Astrocyte of the spinal cord (primary cell): ENCODE measurements at regions not wholly inside any gene's neighbourhood (a gene's known extent, or its start where the extent isn't known, plus 50 kb on each side); places are given as distances from the start of the nearest gene placed in this dataset.

Experiments
- DNase-seq: peaks from one replicate; pipeline ENCODE4 v3.0.0; 2011; ENCODE audit warnings: low read depth, low spot score
- H3K4me3 ChIP-seq: 2 replicates; pipeline ENCODE4 v1.5.1; 2011; ENCODE audit warnings: low read depth, mild to moderate bottlenecking, low read length, moderate library complexity
- in situ Hi-C: cut with HindIII; loops from 2 replicates; pipeline ENCODE4 v1.10.0; 2017; ENCODE audit warnings: low sequenced_read_pairs
- TF ChIP-seq, protein P1 (sequence below): IDR thresholded peaks from 2 replicates; pipeline ENCODE4 v1.5.1; 2012; ENCODE audit warnings: low read depth, mild to moderate bottlenecking, low read length, inconsistent platforms

GRCh38 chr1:228882771-228883450 lies 147.6 kb downstream of the RHOU start:
- in situ Hi-C loops: no loop called here
- TF ChIP-seq, protein P1, sequence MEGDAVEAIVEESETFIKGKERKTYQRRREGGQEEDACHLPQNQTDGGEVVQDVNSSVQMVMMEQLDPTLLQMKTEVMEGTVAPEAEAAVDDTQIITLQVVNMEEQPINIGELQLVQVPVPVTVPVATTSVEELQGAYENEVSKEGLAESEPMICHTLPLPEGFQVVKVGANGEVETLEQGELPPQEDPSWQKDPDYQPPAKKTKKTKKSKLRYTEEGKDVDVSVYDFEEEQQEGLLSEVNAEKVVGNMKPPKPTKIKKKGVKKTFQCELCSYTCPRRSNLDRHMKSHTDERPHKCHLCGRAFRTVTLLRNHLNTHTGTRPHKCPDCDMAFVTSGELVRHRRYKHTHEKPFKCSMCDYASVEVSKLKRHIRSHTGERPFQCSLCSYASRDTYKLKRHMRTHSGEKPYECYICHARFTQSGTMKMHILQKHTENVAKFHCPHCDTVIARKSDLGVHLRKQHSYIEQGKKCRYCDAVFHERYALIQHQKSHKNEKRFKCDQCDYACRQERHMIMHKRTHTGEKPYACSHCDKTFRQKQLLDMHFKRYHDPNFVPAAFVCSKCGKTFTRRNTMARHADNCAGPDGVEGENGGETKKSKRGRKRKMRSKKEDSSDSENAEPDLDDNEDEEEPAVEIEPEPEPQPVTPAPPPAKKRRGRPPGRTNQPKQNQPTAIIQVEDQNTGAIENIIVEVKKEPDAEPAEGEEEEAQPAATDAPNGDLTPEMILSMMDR: no peak
- no peak overlapping the region for H3K4me3 ChIP-seq
- no peak for DNase-seq

GRCh38 chr1:228883535-228883934 lies 148.3 kb downstream of the RHOU start:
- no peak overlapping the region for H3K4me3 ChIP-seq
- TF ChIP-seq, protein P1: no peak
- DNase-seq: no peak
- in situ Hi-C loops: no loop called here

DNA sequence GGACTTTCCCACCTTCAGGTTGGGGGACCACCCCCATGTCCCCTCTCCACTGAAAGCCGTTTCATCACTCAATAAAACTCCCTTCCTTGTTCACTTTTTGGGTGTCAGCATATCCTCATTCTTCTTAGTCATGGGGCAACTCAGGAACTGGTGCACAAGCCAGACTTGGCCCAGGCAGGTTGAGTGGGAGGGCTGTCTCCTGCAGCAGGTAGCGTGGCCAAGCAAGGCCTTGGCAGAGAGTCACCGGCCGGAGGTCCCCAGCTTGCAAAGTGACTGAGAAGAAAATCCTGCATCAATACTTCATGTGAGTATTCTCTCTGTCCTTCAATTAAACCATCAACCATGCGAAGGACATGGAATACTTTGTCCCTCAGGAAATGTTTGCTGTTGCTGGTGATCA lies 148.9 kb downstream of the RHOU start:
- TF ChIP-seq, protein P1: no peak
- in situ Hi-C loops: no loop called here
- DNase-seq: no peak
- no peak overlapping the region for H3K4me3 ChIP-seq

DNA sequence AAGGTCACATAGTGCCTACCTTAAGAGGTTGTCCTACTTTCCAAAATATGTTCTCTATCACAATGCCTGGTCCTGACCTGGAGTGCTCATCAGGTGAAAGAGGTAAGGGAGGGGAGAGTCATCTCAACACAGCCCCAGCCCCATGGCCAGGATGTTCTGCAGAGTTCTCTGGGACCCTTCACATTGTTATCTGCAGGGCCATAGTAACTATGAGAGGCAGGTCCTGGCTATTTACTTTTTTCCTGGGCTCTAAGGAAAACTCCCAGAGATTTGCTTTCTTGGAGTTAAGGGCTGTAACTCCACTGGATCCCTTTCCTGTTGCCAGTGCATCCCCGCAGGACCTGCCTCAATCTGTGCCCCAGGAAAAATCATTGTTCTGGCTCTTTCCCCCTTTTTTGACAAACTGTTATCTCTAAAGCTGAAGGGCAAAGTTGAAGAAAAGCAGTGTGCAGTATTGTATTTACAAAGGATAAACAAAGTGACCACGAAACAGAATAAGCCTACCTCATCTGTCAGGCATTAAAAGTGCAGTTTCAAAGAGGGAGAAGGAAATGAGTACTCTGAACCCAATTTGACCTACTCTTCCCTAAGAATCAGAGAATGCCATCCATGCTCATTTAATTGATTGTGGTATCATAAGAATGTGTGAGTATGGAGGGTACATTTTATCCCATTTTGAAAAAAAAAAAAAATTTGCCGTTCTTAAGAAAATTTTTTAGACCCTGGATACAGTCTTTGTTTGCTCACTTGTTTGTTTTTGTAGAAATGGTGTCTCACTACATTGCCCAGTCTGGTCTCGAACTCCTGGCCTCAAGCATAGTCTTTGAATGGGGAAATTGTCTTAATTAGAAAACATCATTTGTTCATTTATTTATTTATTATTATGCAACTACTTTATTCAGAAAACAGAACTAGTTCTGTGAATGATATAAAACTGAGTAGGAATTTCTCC lies 149.6 kb downstream of the RHOU start:
- TF ChIP-seq, protein P1: no peak
- no peak for DNase-seq
- H3K4me3 ChIP-seq: no peak overlapping the region
- in situ Hi-C loops: no loop called here

DNA sequence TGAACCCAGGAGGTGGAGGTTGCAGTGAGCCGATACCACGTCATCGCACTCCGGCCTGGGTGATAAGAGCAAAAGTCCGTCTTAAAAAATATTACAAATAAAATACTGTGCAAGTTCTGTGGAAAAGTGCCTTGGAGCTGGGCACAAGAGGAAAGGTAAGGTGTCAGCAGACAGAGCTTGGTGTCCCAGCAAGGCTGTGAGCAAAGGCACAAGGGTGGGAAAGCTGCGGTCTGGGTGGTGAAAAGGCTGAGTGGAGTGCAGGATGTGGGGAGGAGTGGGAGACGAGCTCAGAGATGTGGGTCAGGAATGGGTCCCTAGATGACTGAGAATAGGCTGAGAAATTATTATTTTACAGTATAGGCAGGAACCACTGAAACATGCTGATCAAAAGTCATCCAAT lies 150.6 kb downstream of the RHOU start:
- DNase-seq: no peak
- TF ChIP-seq, protein P1: no peak
- in situ Hi-C loops: no loop called here
- H3K4me3 ChIP-seq: no peak overlapping the region

DNA sequence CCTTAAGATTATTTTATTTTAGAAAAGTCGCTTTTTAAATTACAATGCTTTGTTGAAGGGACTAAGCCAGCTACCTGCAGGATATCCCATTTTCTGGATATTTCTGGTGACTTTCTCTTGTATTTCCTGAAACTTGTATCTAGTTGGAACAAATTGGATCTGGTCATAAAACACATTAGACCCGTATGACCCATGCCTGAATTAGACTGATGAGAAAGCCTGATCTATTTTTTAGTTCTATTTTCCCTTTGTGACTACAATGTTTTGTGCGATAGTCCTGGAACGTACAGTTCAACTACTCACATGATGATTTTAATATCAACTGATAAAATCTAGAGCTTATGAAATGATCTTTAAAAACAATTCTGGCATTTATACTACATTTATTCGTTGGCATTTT lies 151.8 kb downstream of the RHOU start:
- TF ChIP-seq, protein P1: no peak
- DNase-seq: no peak
- in situ Hi-C loops: no loop called here
- no peak overlapping the region for H3K4me3 ChIP-seq
